ENCODE measurements at regions not wholly inside any gene's neighbourhood (a gene's known extent, or its start where the extent isn't known, plus 50 kb on each side); places are given as distances from the start of the nearest gene placed in this dataset.
"Not testable (repeated sequence)": the region's sequence is repeated elsewhere in the genome, so short reads cannot be mapped to it uniquely, and the experiment has no call there.

DNA sequence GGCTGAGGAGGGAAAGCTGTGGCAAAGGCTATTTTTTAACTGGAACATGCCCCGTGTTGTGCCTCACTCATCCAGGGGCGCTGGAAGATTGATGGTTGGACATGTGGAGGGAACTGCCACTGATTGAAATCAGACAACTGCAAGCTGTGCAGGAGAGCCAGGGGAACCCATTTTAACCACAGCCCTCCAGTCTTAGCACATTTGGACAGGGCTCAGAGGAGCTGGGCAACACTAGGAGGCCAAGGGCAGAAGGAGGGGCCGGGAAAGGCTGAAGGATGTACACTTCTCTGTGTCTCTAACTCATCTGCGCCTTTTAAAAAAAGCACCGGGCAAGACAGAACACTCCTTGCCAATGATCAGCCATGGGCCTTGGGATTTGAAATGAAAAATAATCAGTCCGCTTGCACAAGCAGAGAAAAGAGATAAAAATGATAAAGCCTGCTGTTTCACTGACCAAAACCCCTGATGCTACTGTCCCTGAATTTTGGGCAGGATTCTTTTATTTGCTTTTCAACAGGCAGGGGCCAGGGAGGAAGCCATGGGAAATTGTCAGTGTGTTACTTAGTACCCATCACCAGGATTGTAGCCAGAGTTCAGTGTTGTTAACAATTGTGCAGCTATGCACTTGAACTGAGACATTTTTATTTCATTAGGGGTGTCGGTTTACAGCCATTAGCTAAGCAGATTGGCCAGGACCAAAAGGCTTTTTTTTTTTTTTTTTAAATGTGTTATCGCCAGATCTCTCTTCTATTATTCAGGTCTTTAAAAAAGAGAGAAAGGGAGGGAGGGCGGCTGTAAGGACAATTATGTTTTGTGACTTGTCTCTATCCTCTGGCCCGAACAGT, 109.3 kb upstream of the EYA4 start:
- TF ChIP-seq, protein P1, sequence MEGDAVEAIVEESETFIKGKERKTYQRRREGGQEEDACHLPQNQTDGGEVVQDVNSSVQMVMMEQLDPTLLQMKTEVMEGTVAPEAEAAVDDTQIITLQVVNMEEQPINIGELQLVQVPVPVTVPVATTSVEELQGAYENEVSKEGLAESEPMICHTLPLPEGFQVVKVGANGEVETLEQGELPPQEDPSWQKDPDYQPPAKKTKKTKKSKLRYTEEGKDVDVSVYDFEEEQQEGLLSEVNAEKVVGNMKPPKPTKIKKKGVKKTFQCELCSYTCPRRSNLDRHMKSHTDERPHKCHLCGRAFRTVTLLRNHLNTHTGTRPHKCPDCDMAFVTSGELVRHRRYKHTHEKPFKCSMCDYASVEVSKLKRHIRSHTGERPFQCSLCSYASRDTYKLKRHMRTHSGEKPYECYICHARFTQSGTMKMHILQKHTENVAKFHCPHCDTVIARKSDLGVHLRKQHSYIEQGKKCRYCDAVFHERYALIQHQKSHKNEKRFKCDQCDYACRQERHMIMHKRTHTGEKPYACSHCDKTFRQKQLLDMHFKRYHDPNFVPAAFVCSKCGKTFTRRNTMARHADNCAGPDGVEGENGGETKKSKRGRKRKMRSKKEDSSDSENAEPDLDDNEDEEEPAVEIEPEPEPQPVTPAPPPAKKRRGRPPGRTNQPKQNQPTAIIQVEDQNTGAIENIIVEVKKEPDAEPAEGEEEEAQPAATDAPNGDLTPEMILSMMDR (IDR thresholded peaks at IDR 0.05; ENCODE audit: insufficient read depth, low read depth, low read length, missing control alignments), result no peak
- no peak overlapping the region for H3K4me3 ChIP-seq (ENCODE audit: low read length)
- DNase-seq (ENCODE audit: low read depth), result no peak

DNA sequence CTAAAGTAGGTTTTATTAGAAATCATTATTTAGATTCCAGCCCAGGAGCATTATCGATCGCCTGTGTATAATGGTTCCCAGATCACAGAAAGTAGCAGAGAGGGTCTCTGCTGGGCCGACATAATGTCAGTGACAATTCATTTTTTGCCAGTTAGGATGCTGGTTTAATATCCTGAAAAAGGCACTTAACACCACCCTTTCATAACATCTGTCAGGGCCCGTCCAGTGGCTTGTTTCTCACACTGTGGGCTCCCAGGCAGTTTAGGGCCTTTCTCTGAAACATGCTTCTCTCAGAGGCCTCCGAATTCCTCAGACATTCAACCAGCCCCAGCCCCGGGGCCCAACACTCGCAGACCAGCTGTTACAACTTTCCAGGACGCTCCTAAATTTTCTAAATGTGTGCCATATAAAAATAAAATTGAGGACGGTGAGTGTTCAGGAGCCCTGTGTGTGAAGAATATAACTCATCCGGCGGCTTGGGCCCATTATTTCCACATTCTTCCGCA, 108.6 kb upstream of the EYA4 start:
- DNase-seq (ENCODE audit: low read depth), result no peak
- no peak overlapping the region for H3K4me3 ChIP-seq (ENCODE audit: low read length)
- TF ChIP-seq, protein P1 (IDR thresholded peaks at IDR 0.05; ENCODE audit: insufficient read depth, low read depth, low read length, missing control alignments), result no peak

DNA sequence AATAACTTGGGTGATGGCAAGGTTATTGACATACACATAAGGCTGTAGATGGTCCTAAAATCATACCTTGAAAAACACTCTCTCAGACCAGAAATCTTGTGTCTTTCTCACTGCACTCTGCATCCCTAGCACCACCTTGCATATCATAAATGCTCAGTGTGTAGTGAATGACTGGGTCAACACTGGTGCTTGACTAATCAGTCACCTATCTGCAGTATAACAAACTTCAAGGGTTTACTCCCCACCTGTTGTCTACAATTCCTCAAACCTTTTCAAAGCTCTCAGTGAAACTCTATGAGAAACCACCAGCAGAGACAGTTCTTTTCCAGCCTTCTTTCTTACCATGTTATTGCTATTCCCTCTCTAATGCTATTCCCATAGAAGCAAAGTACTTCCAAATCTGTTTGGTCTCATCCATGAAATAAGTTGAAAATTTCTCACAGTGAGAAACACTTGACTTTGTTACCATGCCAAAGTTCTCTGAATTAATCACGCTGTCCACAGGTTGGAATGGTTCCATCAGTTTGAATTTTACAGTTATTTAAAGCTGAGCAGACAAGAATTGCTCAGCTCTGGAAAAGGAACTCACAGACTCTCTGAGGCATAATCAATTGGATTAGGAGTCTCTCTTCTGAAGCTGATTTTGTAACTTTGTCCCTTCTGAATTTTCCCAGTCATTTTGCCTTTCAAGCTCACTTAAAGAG, 104.8 kb upstream of the EYA4 start:
- no peak overlapping the region for H3K4me3 ChIP-seq (ENCODE audit: low read length)
- TF ChIP-seq, protein P1 (IDR thresholded peaks at IDR 0.05; ENCODE audit: insufficient read depth, low read depth, low read length, missing control alignments), result no peak
- no peak for DNase-seq (ENCODE audit: low read depth)

DNA sequence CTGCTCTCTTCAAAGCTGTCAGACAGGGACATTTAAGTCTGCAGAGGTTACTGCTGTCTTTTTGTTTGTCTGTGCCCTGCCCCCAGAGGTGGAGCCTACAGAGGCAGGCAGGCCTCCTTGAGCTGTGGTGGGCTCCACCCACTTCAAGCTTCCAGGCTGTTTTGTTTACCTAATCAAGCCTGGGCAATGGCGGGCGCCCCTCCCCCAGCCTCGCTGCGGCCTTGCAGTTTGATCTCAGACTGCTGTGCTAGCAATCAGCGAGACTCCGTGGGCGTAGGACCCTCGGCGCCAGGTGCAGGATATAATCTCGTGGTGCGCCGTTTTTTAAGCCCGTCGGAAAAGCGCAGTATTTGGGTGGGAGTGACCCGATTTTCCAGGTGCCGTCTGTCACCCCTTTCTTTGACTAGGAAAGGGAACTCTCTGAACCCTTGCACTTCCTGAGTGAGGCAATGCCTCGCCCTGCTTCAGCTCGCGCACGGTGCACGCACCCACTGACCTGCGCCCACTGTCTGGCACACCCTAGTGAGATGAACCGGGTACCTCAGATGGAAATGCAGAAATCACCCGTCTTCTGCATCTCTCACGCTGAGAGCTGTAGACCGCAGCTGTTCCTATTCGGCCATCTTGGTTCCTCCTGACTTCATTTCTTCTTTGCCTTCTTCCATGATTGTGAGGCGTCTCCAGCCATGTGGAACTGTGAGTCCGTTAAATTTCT, 93.5 kb upstream of the EYA4 start:
- DNase-seq (ENCODE audit: low read depth); H3K4me3 ChIP-seq (ENCODE audit: low read length): not testable (repeated sequence)

DNA sequence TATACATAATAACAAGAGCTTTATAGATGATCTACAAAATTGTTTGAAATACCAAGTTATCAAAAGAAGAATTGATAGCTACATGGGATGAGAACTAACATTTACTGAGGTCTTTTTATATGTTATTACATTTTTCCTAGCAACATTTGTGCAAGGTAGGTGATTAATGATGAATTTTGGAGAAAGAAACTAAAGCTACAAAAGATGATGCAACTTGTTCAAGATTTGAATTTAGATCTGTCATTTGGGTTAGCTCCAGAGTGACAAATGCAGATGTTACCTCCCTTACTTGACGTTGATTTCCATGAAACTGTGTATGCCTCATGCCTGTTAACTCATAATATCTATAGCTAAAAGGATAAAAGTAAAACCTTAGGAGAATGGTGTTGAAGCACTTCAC, 84.5 kb upstream of the EYA4 start:
- no peak overlapping the region for H3K4me3 ChIP-seq (ENCODE audit: low read length)
- TF ChIP-seq, protein P1 (IDR thresholded peaks at IDR 0.05; ENCODE audit: insufficient read depth, low read depth, low read length, missing control alignments), result no peak
- DNase-seq (ENCODE audit: low read depth), result no peak

DNA sequence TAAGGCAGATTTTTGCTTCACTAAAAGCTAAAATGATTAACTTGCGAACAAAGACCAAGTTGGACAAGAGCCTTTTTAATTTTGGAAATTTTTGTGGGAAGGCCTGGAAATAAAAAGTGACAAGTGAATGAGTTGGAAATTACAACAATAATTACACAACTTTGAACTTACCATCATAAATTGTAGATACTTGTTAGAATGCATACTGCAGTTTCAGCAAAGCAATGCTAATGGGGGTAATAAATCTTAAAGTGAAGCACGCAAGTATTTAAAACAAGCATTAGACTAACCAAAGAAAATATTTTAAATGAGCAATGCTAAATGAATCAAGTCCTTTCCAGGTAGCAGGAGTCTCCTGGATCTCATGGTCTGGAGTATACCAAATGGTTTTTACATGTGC, 83.2 kb upstream of the EYA4 start:
- TF ChIP-seq, protein P1 (IDR thresholded peaks at IDR 0.05; ENCODE audit: insufficient read depth, low read depth, low read length, missing control alignments), result no peak
- H3K4me3 ChIP-seq (ENCODE audit: low read length), result no peak overlapping the region
- no peak for DNase-seq (ENCODE audit: low read depth)

DNA sequence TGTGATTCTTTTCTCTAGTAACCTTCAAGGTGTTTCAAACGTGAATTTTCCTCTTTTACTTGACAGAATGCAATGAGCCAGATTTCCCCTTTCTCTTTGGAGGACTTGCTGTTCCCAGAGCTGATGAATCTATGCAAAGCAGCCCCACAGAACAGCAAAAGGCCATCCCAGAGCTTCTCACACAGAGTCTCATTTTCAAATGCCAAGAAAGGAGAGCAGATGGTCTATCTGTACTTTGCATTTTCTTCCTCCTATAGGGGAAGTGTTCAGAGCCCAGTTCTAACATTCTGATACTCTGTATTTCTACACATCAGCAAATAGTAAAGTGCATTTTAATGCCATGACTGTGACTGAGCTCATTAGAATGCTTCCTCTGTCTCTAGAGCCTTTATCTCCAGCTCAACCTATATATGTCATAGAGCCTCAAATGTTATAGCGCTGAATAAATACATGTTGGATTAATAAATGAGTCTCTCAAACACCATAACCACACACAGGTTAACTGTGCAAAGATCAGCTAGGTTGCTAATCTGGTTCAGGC, 81.8 kb upstream of the EYA4 start:
- H3K4me3 ChIP-seq (ENCODE audit: low read length), result no peak overlapping the region
- TF ChIP-seq, protein P1 (IDR thresholded peaks at IDR 0.05; ENCODE audit: insufficient read depth, low read depth, low read length, missing control alignments), result no peak
- no peak for DNase-seq (ENCODE audit: low read depth)

Measured in epithelial cell of esophagus (primary cell).